ENCODE measurements at regions not wholly inside any gene's neighbourhood (a gene's known extent, or its start where the extent isn't known, plus 50 kb on each side); places are given as distances from the start of the nearest gene placed in this dataset.

GRCh38 chr10:8404721-8405120, 350.2 kb downstream of the GATA3 start:
- H2BK15ac ChIP-seq (ENCODE audit: low read depth, low read length): no peak overlapping the region

More at GRCh38 chr10:8404721-8405120, 350.2 kb downstream of the GATA3 start:
- no CpG with 5 or more reads among the region's 1 CpG for WGBS, 2 experiments (ENCODE audit: extremely low coverage in 2 of 2, insufficient read length in 1 of 2)
- Histone ChIP-seq H3K9ac (ENCODE audit: low read depth, low read length) (no peak overlapping the region), H3K9me3 (ENCODE audit: control insufficient read depth, insufficient read depth, low read length) (peaks cover 7% of the 10 kb centered on the region; the same call in 1 of the 2 replicates), H2AK9ac (replicated peaks; ENCODE audit: low read depth, low read length, poor library complexity) (no peak overlapping the region), H3K23ac (ENCODE audit: low read depth, low read length) (no peak overlapping the region), H2BK20ac (ENCODE audit: low read depth, low read length) (no peak overlapping the region), H3K56ac (ENCODE audit: extremely low read depth, insufficient read depth, low read length) (no peak overlapping the region), H4K20me1 (ENCODE audit: insufficient read depth, low read length) (no peaks in the 10 kb centered on the region), H3K4me2 (ENCODE audit: low read depth, low read length) (no peak overlapping the region), H3K27ac (ENCODE audit: insufficient read depth, low read length) (no peak overlapping the region), H3K79me1 (ENCODE audit: low read depth in 1 of 2, low read length in 2 of 2) (no peaks in the 10 kb centered on the region), H2BK120ac (ENCODE audit: low read depth, low read length) (no peak overlapping the region), H3K4me1 (ENCODE audit: control insufficient read depth, insufficient read depth, low read length) (no peaks in the 10 kb centered on the region), H3K36me3 (ENCODE audit: control insufficient read depth, insufficient read depth, low read length) (no peaks in the 10 kb centered on the region), H4K8ac (ENCODE audit: low read depth in 2 of 2, low read length in 2 of 2) (no peak overlapping the region), H2AK5ac (ENCODE audit: low read depth, low read length) (no peak overlapping the region), H3K4ac (ENCODE audit: low read depth, low read length) (no peak overlapping the region), H4K91ac (ENCODE audit: insufficient read depth, low read depth, low read length) (no peak overlapping the region), H4K5ac (ENCODE audit: low read depth, low read length) (no peak overlapping the region), H3K18ac (ENCODE audit: low read depth, low read length) (no peak overlapping the region), H3K27me3 (ENCODE audit: control insufficient read depth, insufficient read depth, low read length) (no peaks in the 10 kb centered on the region), H2BK5ac (ENCODE audit: low read depth, low read length, poor library complexity, severe bottlenecking) (no peak overlapping the region), H2AFZ (replicated peaks; ENCODE audit: low read length, poor library complexity) (no peak overlapping the region), H3K14ac (replicated peaks; ENCODE audit: low read depth, low read length) (no peak overlapping the region), H3K9me1 (ENCODE audit: insufficient read depth, low read length) (no peaks in the 10 kb centered on the region), H3K4me3 (ENCODE audit: insufficient read depth, low read depth, low read length) (no peak overlapping the region)
- intact Hi-C loops (cut with micrococcal nuclease) (no loop called here), in situ Hi-C loops (cut with MboI; ENCODE audit: low sequenced_read_pairs) (no loop called here), dilution Hi-C loops (cut with HindIII; ENCODE audit: low sequenced_read_pairs, unreplicated experiment) (no loop called here)
- ChIA-PET POLR2A (ENCODE audit: unreplicated experiment) (no interaction called here), CTCF (no interaction called here)
- no TSS peak for BruUV-seq (replicated peaks)
- no peak for TF ChIP-seq CEBPB (IDR thresholded peaks at IDR 0.05; ENCODE audit: low read depth, low read length)
- TF ChIP-seq MAZ (IDR thresholded peaks at IDR 0.05; ENCODE audit: borderline replicate concordance, low read depth, low read length): no peak
- TF ChIP-seq MXI1 (IDR thresholded peaks at IDR 0.05; ENCODE audit: borderline replicate concordance, low read depth, low read length): no peak
- TF ChIP-seq FOS (IDR thresholded peaks at IDR 0.05; ENCODE audit: low read depth, low read length): no peak
- TF ChIP-seq SMC3 (IDR thresholded peaks at IDR 0.05; ENCODE audit: low read depth, low read length): no peak
- TF ChIP-seq RCOR1 (IDR thresholded peaks at IDR 0.05; ENCODE audit: insufficient replicate concordance, low read length): no peak
- TF ChIP-seq POLR2A (IDR thresholded peaks at IDR 0.05; ENCODE audit: low read depth, low read length): no peak
- TF ChIP-seq MAFK (IDR thresholded peaks at IDR 0.05; ENCODE audit: low read depth, low read length): no peak
- TF ChIP-seq CHD1 (IDR thresholded peaks at IDR 0.05; ENCODE audit: low read depth, low read length): no peak
- no peak for TF ChIP-seq CTCF (conservative IDR thresholded peaks at IDR 0.05; ENCODE audit: low read depth, low read length)
- no peak for TF ChIP-seq RAD21 (IDR thresholded peaks at IDR 0.05; ENCODE audit: low read length)
- TF ChIP-seq BHLHE40 (IDR thresholded peaks at IDR 0.05; ENCODE audit: low read depth, low read length): no peak
- TF ChIP-seq RFX5 (IDR thresholded peaks at IDR 0.05; ENCODE audit: low read depth, low read length): no peak
- no peak for TF ChIP-seq ELK1 (IDR thresholded peaks at IDR 0.05; ENCODE audit: borderline replicate concordance, low read depth, low read length)
- no peak for TF ChIP-seq USF2 (IDR thresholded peaks at IDR 0.05; ENCODE audit: low read depth, low read length)
- no peak for TF ChIP-seq NFE2L2 (IDR thresholded peaks at IDR 0.05; ENCODE audit: low read depth, low read length)
- ATAC-seq (ENCODE audit: low read depth) (no peak), DNase-seq (no peak)

All from IMR-90 (cell line).